ENCODE measurements at regions not wholly inside any gene's neighbourhood (a gene's known extent, or its start where the extent isn't known, plus 50 kb on each side); places are given as distances from the start of the nearest gene placed in this dataset.
"Not testable (repeated sequence)": the region's sequence is repeated elsewhere in the genome, so short reads cannot be mapped to it uniquely, and the experiment has no call there.

DNA sequence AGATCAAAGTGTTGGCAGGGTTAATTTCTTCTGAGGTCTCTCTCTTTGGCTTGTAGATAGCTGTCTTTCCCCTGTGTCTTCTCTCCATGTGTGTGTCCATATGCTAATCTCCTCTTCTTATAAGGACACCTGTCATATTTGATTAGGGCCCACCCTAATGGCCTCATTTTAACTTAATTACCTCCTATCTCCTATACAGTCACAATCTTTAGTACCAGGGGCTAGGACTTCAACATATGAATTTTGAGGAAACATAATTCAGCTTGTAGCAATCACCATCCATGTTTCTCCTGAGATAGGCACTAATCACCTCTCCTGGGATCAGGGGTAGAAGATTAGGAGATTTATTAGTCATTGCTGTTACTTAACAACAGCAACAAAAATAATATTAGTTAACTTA, 196.1 kb upstream of the RXFP2 start:
- DNase-seq, result no peak
- H3K4me3 ChIP-seq (ENCODE audit: control insufficient read depth in 1 of 7, extremely low read depth in 1 of 7, insufficient read depth in 4 of 7, low read depth in 2 of 7, low read length in 6 of 7), result no peak overlapping the region
- ChIA-PET POLR2A (no interaction called here), CTCF (no interaction called here)
- no peaks in the 10 kb centered on the region for H3K9me3 ChIP-seq (ENCODE audit: control extremely low read depth in 1 of 5, control insufficient read depth in 4 of 5, insufficient read depth in 2 of 5, low read depth in 1 of 5, low read length in 4 of 5)
- H3K27me3 ChIP-seq (replicated peaks in 2 of 5; ENCODE audit: control insufficient read depth in 4 of 5, insufficient read depth in 5 of 5, low read length in 4 of 5), result no peaks in the 10 kb centered on the region
- no peaks in the 10 kb centered on the region for H3K4me1 ChIP-seq (ENCODE audit: control extremely low read depth in 1 of 4, control insufficient read depth in 4 of 4, insufficient read depth in 4 of 4, low read length in 3 of 4)
- no peak overlapping the region for H3K27ac ChIP-seq (ENCODE audit: insufficient read depth in 1 of 2, low read depth in 1 of 2, low read length in 2 of 2, poor library complexity in 1 of 2, severe bottlenecking in 2 of 2)
- no peaks in the 10 kb centered on the region for H3K36me3 ChIP-seq (ENCODE audit: control insufficient read depth in 4 of 4, insufficient read depth in 4 of 4, low read length in 3 of 4)

GRCh38 chr13:31545616-31546015, 193.7 kb upstream of the RXFP2 start:
- 90% methylated on average over 1 of the region's 3 CpGs for WGBS (ENCODE audit: insufficient coverage)

GRCh38 chr13:31556376-31556775, 182.9 kb upstream of the RXFP2 start:
- Histone ChIP-seq H3K27me3 (replicated peaks in 2 of 5; ENCODE audit: control insufficient read depth in 4 of 5, insufficient read depth in 5 of 5, low read length in 4 of 5) (peaks cover 0 to 1% (median 0%) of the 10 kb centered on the region in 5 experiments), H3K4me3 (ENCODE audit: control insufficient read depth in 1 of 7, extremely low read depth in 1 of 7, insufficient read depth in 4 of 7, low read depth in 2 of 7, low read length in 6 of 7) (no peak overlapping the region), H3K9me3 (ENCODE audit: control extremely low read depth in 1 of 5, control insufficient read depth in 4 of 5, insufficient read depth in 2 of 5, low read depth in 1 of 5, low read length in 4 of 5) (no peaks in the 10 kb centered on the region), H3K27ac (ENCODE audit: insufficient read depth in 1 of 2, low read depth in 1 of 2, low read length in 2 of 2, poor library complexity in 1 of 2, severe bottlenecking in 2 of 2) (no peak overlapping the region), H3K4me1 (ENCODE audit: control extremely low read depth in 1 of 4, control insufficient read depth in 4 of 4, insufficient read depth in 4 of 4, low read length in 3 of 4) (no peaks in the 10 kb centered on the region), H3K36me3 (ENCODE audit: control insufficient read depth in 4 of 4, insufficient read depth in 4 of 4, low read length in 3 of 4) (no peaks in the 10 kb centered on the region)
- no peak for DNase-seq
- POLR2A ChIA-PET, result no interaction called here
- CTCF ChIA-PET, result no interaction called here
- WGBS (ENCODE audit: insufficient coverage), result 66% methylated on average over 4 of the region's 5 CpGs

More at GRCh38 chr13:31545616-31546015, 193.7 kb upstream of the RXFP2 start:
- Histone ChIP-seq H3K27me3 (replicated peaks in 2 of 5; ENCODE audit: control insufficient read depth in 4 of 5, insufficient read depth in 5 of 5, low read length in 4 of 5) (peaks cover 0 to 3% (median 0%) of the 10 kb centered on the region in 5 experiments), H3K4me1 (ENCODE audit: control extremely low read depth in 1 of 4, control insufficient read depth in 4 of 4, insufficient read depth in 4 of 4, low read length in 3 of 4) (no peaks in the 10 kb centered on the region), H3K9me3 (ENCODE audit: control extremely low read depth in 1 of 5, control insufficient read depth in 4 of 5, insufficient read depth in 2 of 5, low read depth in 1 of 5, low read length in 4 of 5) (no peaks in the 10 kb centered on the region), H3K36me3 (ENCODE audit: control insufficient read depth in 4 of 4, insufficient read depth in 4 of 4, low read length in 3 of 4) (no peaks in the 10 kb centered on the region), H3K27ac (ENCODE audit: insufficient read depth in 1 of 2, low read depth in 1 of 2, low read length in 2 of 2, poor library complexity in 1 of 2, severe bottlenecking in 2 of 2) (no peak overlapping the region), H3K4me3 (ENCODE audit: control insufficient read depth in 1 of 7, extremely low read depth in 1 of 7, insufficient read depth in 4 of 7, low read depth in 2 of 7, low read length in 6 of 7) (no peak overlapping the region)
- POLR2A ChIA-PET, result no interaction called here
- CTCF ChIA-PET, result no interaction called here
- no peak for DNase-seq

GRCh38 chr13:31584221-31584620, 155.1 kb upstream of the RXFP2 start:
- H3K27me3 ChIP-seq (replicated peaks in 2 of 5; ENCODE audit: control insufficient read depth in 4 of 5, insufficient read depth in 5 of 5, low read length in 4 of 5); H3K4me1 ChIP-seq (ENCODE audit: control extremely low read depth in 1 of 4, control insufficient read depth in 4 of 4, insufficient read depth in 4 of 4, low read length in 3 of 4); DNase-seq; H3K36me3 ChIP-seq (ENCODE audit: control insufficient read depth in 4 of 4, insufficient read depth in 4 of 4, low read length in 3 of 4); POLR2A ChIA-PET; H3K27ac ChIP-seq (ENCODE audit: insufficient read depth in 1 of 2, low read depth in 1 of 2, low read length in 2 of 2, poor library complexity in 1 of 2, severe bottlenecking in 2 of 2); H3K4me3 ChIP-seq (ENCODE audit: control insufficient read depth in 1 of 7, extremely low read depth in 1 of 7, insufficient read depth in 4 of 7, low read depth in 2 of 7, low read length in 6 of 7); CTCF ChIA-PET; H3K9me3 ChIP-seq (ENCODE audit: control extremely low read depth in 1 of 5, control insufficient read depth in 4 of 5, insufficient read depth in 2 of 5, low read depth in 1 of 5, low read length in 4 of 5): not testable (repeated sequence)
- WGBS (ENCODE audit: insufficient coverage), result 99% methylated on average over 8 of the region's 9 CpGs

GRCh38 chr13:31587698-31588266, 151.5 kb upstream of the RXFP2 start:
- H3K36me3 ChIP-seq (ENCODE audit: control insufficient read depth in 4 of 4, insufficient read depth in 4 of 4, low read length in 3 of 4), result no peaks in the 10 kb centered on the region
- ChIA-PET POLR2A (no interaction called here), CTCF (no interaction called here)
- H3K4me3 ChIP-seq (ENCODE audit: control insufficient read depth in 1 of 7, extremely low read depth in 1 of 7, insufficient read depth in 4 of 7, low read depth in 2 of 7, low read length in 6 of 7), result no peak overlapping the region
- no peaks in the 10 kb centered on the region for H3K4me1 ChIP-seq (ENCODE audit: control extremely low read depth in 1 of 4, control insufficient read depth in 4 of 4, insufficient read depth in 4 of 4, low read length in 3 of 4)
- peaks cover 0 to 3% (median 0%) of the 10 kb centered on the region in 5 experiments for H3K9me3 ChIP-seq (ENCODE audit: control extremely low read depth in 1 of 5, control insufficient read depth in 4 of 5, insufficient read depth in 2 of 5, low read depth in 1 of 5, low read length in 4 of 5)
- no peak overlapping the region for H3K27ac ChIP-seq (ENCODE audit: insufficient read depth in 1 of 2, low read depth in 1 of 2, low read length in 2 of 2, poor library complexity in 1 of 2, severe bottlenecking in 2 of 2)
- WGBS (ENCODE audit: insufficient coverage), result 100% methylated on average over 2 of the region's 3 CpGs
- H3K27me3 ChIP-seq (replicated peaks in 2 of 5; ENCODE audit: control insufficient read depth in 4 of 5, insufficient read depth in 5 of 5, low read length in 4 of 5), result no peaks in the 10 kb centered on the region
- no peak for DNase-seq

DNA sequence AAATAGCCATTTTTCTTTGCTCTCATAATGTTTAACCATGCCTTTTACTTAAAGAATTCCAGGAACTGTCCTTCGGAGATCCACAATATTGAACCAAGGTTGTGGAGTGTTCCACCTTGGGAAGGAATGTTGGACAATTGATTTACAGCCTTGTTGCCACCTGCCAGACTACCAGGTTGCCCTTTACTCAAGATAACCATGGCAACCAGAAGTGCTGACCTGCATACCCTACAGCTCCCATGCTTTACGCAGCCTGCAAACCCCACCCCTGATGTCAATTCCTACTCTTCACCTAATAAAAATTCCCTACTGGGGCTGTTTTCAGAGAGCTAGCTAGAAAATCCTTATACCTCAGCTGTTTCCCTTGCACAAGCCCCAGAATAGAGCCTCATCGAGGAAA, 151.0 kb upstream of the RXFP2 start:
- Histone ChIP-seq H3K4me3 (ENCODE audit: control insufficient read depth in 1 of 7, extremely low read depth in 1 of 7, insufficient read depth in 4 of 7, low read depth in 2 of 7, low read length in 6 of 7) (no peak overlapping the region), H3K36me3 (ENCODE audit: control insufficient read depth in 4 of 4, insufficient read depth in 4 of 4, low read length in 3 of 4) (no peaks in the 10 kb centered on the region), H3K4me1 (ENCODE audit: control extremely low read depth in 1 of 4, control insufficient read depth in 4 of 4, insufficient read depth in 4 of 4, low read length in 3 of 4) (no peaks in the 10 kb centered on the region), H3K9me3 (ENCODE audit: control extremely low read depth in 1 of 5, control insufficient read depth in 4 of 5, insufficient read depth in 2 of 5, low read depth in 1 of 5, low read length in 4 of 5) (peaks cover 0 to 3% (median 0%) of the 10 kb centered on the region in 5 experiments), H3K27ac (ENCODE audit: insufficient read depth in 1 of 2, low read depth in 1 of 2, low read length in 2 of 2, poor library complexity in 1 of 2, severe bottlenecking in 2 of 2) (no peak overlapping the region), H3K27me3 (replicated peaks in 2 of 5; ENCODE audit: control insufficient read depth in 4 of 5, insufficient read depth in 5 of 5, low read length in 4 of 5) (no peaks in the 10 kb centered on the region)
- no peak for DNase-seq
- WGBS (ENCODE audit: insufficient coverage), result 100% methylated on average over 3 of the region's 3 CpGs
- ChIA-PET POLR2A (no interaction called here), CTCF (no interaction called here)

DNA sequence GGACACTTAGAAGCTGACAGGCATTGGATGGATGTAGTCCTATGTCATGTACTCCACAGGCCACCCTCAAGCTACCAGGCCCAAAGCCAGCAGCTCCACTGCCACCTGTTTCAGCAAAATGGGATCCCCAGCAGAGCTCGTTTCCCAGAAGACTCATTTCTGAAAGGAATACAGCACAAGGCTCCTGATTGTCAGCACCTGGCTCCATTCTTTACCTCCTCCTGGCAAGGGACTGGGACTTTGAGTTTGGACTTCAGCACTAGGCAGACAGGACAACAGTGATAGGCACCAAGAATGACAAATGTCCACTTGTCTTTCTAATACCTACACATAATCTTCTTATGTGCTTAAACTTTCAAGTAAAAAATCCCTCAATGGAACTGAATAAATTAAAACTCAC, 150.4 kb upstream of the RXFP2 start:
- WGBS (ENCODE audit: insufficient coverage), result 80% methylated on average over 1 of the region's 1 CpG
- DNase-seq, result no peak
- CTCF ChIA-PET, result no interaction called here

More for the DNA sequence above, 150.4 kb upstream of the RXFP2 start:
- Histone ChIP-seq H3K36me3 (ENCODE audit: control insufficient read depth in 4 of 4, insufficient read depth in 4 of 4, low read length in 3 of 4) (no peaks in the 10 kb centered on the region), H3K4me3 (ENCODE audit: control insufficient read depth in 1 of 7, extremely low read depth in 1 of 7, insufficient read depth in 4 of 7, low read depth in 2 of 7, low read length in 6 of 7) (no peak overlapping the region), H3K27ac (ENCODE audit: insufficient read depth in 1 of 2, low read depth in 1 of 2, low read length in 2 of 2, poor library complexity in 1 of 2, severe bottlenecking in 2 of 2) (no peak overlapping the region), H3K9me3 (ENCODE audit: control extremely low read depth in 1 of 5, control insufficient read depth in 4 of 5, insufficient read depth in 2 of 5, low read depth in 1 of 5, low read length in 4 of 5) (peaks cover 0 to 3% (median 0%) of the 10 kb centered on the region in 5 experiments), H3K4me1 (ENCODE audit: control extremely low read depth in 1 of 4, control insufficient read depth in 4 of 4, insufficient read depth in 4 of 4, low read length in 3 of 4) (no peaks in the 10 kb centered on the region), H3K27me3 (replicated peaks in 2 of 5; ENCODE audit: control insufficient read depth in 4 of 5, insufficient read depth in 5 of 5, low read length in 4 of 5) (no peaks in the 10 kb centered on the region)
- POLR2A ChIA-PET, result no interaction called here

All from common myeloid progenitor, CD34-positive (primary cell).